ENCODE measurements at regions not wholly inside any gene's neighbourhood (a gene's known extent, or its start where the extent isn't known, plus 50 kb on each side); places are given as distances from the start of the nearest gene placed in this dataset.

- no peak for DNase-seq
Observed at GRCh38 chr13:50587645-50588373, 255.7 kb downstream of the DLEU7 start.

- no peak for DNase-seq
Observed at GRCh38 chr13:50588491-50589130, 254.9 kb downstream of the DLEU7 start.

- DNase-seq = no peak
Observed at GRCh38 chr13:50589139-50589538, 254.4 kb downstream of the DLEU7 start.

GRCh38 chr13:50589651-50590054, 253.8 kb downstream of the DLEU7 start:
- no peak for DNase-seq

- no peak for DNase-seq
Observed at GRCh38 chr13:50592412-50593155, 250.9 kb downstream of the DLEU7 start.

- DNase-seq = no peak
Observed at GRCh38 chr13:50593207-50593606, 250.3 kb downstream of the DLEU7 start.

- DNase-seq = no peak
Observed at GRCh38 chr13:50594276-50595051, 249.0 kb downstream of the DLEU7 start.

GRCh38 chr13:50595196-50595595, 248.3 kb downstream of the DLEU7 start:
- DNase-seq = no peak

- no peak for DNase-seq
Observed at GRCh38 chr13:50596156-50596555, 247.3 kb downstream of the DLEU7 start.

- no peak for DNase-seq
Observed at GRCh38 chr13:50596776-50597203, 246.7 kb downstream of the DLEU7 start.

GRCh38 chr13:50598338-50598737, 245.2 kb downstream of the DLEU7 start:
- DNase-seq = no peak

- DNase-seq = no peak
Observed at GRCh38 chr13:50599046-50599445, 244.4 kb downstream of the DLEU7 start.

- DNase-seq = no peak
Observed at GRCh38 chr13:50599927-50600326, 243.6 kb downstream of the DLEU7 start.

GRCh38 chr13:50608370-50608769, 235.1 kb downstream of the DLEU7 start:
- no peak for DNase-seq

GRCh38 chr13:50609011-50609410, 234.5 kb downstream of the DLEU7 start:
- DNase-seq = no peak

- DNase-seq = no peak
Observed at GRCh38 chr13:50610238-50610637, 233.3 kb downstream of the DLEU7 start.

GRCh38 chr13:50611117-50611781, 232.2 kb downstream of the DLEU7 start:
- DNase-seq = no peak

- DNase-seq = no peak
Observed at GRCh38 chr13:50612717-50613116, 230.8 kb downstream of the DLEU7 start.

- no peak for DNase-seq
Observed at GRCh38 chr13:50613356-50613831, 230.1 kb downstream of the DLEU7 start.

- DNase-seq = no peak
Observed at GRCh38 chr13:50615234-50615633, 228.3 kb downstream of the DLEU7 start.

- no peak for DNase-seq
Observed at GRCh38 chr13:50616101-50616500, 227.4 kb downstream of the DLEU7 start.

GRCh38 chr13:50617134-50617721, 226.3 kb downstream of the DLEU7 start:
- DNase-seq = no peak
